PFSK-1 (cell line): ENCODE measurements at regions not wholly inside any gene's neighbourhood (a gene's known extent, or its start where the extent isn't known, plus 50 kb on each side); places are given as distances from the start of the nearest gene placed in this dataset.

Experiments
- FOXP2 ChIP-seq: optimal IDR thresholded peaks from 2 replicates; pipeline ENCODE3; 2011; ENCODE audit warnings: borderline replicate concordance, control low read depth, inconsistent platforms; ENCODE audit not compliant: insufficient read depth; ENCODE audit errors: extremely low read length, extremely low read depth
- POLR2AphosphoS5 ChIP-seq: IDR thresholded peaks from 2 replicates; pipeline ENCODE4 v1.6.1; 2012; ENCODE audit warnings: low read depth, mild to moderate bottlenecking, control low read depth, low read length, moderate library complexity
- SIN3A ChIP-seq: IDR thresholded peaks from 2 replicates; pipeline ENCODE4 v1.6.1; 2012; ENCODE audit warnings: mild to moderate bottlenecking, low read length, moderate library complexity, borderline replicate concordance; ENCODE audit not compliant: insufficient read depth
- TAF1 ChIP-seq: IDR thresholded peaks from 2 replicates; pipeline ENCODE4 v1.6.1; 2012; ENCODE audit warnings: low read length, control low read depth, borderline replicate concordance; ENCODE audit not compliant: insufficient read depth
- TF ChIP-seq, protein P1 (sequence below), 2 experiments: IDR thresholded peaks; 2 replicates each; pipeline versions ENCODE4 v1.6.1 to v1.8.0; 2011 to 2012; ENCODE audit warnings: low read depth in 2 of 2, low read length in 2 of 2, control low read depth in 1 of 2, inconsistent platforms in 1 of 2, mild to moderate bottlenecking in 1 of 2, moderate library complexity in 1 of 2; ENCODE audit not compliant: insufficient read depth in 1 of 2

GRCh38 chr10:130687566-130687965, 551.4 kb downstream of the GLRX3 start:
- TF ChIP-seq POLR2AphosphoS5 (no peak), SIN3A (no peak), TAF1 (no peak), FOXP2 (no peak)
- TF ChIP-seq, protein P1, sequence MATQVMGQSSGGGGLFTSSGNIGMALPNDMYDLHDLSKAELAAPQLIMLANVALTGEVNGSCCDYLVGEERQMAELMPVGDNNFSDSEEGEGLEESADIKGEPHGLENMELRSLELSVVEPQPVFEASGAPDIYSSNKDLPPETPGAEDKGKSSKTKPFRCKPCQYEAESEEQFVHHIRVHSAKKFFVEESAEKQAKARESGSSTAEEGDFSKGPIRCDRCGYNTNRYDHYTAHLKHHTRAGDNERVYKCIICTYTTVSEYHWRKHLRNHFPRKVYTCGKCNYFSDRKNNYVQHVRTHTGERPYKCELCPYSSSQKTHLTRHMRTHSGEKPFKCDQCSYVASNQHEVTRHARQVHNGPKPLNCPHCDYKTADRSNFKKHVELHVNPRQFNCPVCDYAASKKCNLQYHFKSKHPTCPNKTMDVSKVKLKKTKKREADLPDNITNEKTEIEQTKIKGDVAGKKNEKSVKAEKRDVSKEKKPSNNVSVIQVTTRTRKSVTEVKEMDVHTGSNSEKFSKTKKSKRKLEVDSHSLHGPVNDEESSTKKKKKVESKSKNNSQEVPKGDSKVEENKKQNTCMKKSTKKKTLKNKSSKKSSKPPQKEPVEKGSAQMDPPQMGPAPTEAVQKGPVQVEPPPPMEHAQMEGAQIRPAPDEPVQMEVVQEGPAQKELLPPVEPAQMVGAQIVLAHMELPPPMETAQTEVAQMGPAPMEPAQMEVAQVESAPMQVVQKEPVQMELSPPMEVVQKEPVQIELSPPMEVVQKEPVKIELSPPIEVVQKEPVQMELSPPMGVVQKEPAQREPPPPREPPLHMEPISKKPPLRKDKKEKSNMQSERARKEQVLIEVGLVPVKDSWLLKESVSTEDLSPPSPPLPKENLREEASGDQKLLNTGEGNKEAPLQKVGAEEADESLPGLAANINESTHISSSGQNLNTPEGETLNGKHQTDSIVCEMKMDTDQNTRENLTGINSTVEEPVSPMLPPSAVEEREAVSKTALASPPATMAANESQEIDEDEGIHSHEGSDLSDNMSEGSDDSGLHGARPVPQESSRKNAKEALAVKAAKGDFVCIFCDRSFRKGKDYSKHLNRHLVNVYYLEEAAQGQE (IDR thresholded peaks at IDR 0.05; ENCODE audit: insufficient read depth in 1 of 2, low read depth in 2 of 2, low read length in 2 of 2): no peak
